GM12875 (cell line): ENCODE measurements at regions not wholly inside any gene's neighbourhood (a gene's known extent, or its start where the extent isn't known, plus 50 kb on each side); places are given as distances from the start of the nearest gene placed in this dataset.

Experiments
- H3K4me3 ChIP-seq: one replicate; pipeline ENCODE4 v1.5.1; 2011; ENCODE audit warnings: low read depth, low read length, control low read depth
- CTCF ChIP-seq: IDR thresholded peaks from 2 replicates; pipeline ENCODE4 v1.5.1; 2011; ENCODE audit warnings: low read depth, mild to moderate bottlenecking, control low read depth, inconsistent platforms, low read length, moderate library complexity, borderline replicate concordance; ENCODE audit not compliant: insufficient read depth

DNA sequence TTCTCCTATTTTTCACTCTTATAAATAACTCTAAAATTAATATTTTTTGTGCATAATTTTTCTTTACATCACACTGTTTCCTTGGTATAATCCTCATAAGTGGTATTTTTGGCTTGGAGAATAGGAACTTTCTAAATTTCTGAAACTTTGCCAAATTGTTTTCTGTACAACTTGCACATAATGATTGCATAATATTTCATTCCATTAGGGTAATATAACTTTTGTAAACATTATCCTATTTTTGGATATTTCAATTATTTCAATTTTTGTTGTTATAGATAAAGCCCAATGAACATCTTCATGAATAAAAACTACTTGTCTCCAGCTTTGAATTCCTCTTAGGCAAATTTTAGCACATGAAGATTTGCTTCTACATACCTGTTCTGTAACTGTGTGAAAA is 135.9 kb downstream of the ELAPOR2 start:
- no peak for TF ChIP-seq CTCF
- no peak overlapping the region for H3K4me3 ChIP-seq

GRCh38 chr7:86920154-86920553 is 139.3 kb downstream of the ELAPOR2 start:
- TF ChIP-seq CTCF: no peak

DNA sequence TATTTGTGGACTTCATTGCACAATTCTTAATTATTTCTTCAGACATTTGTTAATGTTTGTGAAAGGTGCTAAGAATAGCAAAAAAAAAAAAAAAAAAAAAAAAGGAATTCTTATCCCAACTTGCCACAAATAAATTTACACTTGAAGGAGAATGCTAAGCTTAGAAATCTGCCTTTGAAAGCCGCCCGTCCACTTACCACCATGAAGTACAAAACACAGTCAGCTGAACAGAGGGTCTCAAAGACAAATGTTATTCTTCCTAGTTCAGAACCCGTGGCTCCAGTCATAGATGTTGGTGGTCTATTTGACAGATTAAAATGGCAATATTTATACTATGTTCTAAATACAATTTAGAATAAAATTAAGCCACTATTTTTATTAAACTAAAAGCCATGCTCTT is 141.2 kb downstream of the ELAPOR2 start:
- no peak for TF ChIP-seq CTCF
- no peak overlapping the region for H3K4me3 ChIP-seq

More at GRCh38 chr7:86920154-86920553, 139.3 kb downstream of the ELAPOR2 start:
- H3K4me3 ChIP-seq: no peak overlapping the region

DNA sequence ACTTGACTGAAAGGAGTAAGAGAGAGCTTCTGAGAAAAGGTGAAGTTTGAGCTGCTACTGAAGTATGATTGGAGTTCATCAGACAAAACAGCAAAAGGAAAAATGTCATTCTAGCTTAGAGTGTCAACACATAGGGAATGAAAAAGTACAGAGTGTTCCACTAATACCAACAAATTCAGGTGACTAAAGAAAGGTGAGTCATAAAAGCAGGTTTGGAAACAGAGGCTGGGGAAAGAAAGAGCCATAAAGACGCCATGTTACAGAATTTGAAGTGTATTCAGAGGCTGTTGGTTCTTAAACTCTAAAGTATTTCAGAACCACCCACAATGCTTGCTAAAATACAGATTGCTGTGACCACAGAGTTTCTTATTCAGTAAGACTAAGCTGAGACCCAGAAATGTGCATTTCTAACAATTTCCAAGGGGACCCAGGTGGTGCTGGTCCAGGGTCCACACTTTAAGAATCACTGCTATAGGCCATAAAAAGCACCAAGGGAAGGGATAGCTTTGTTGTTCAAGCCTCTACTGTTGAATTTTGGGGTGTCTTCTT is 143.1 kb downstream of the ELAPOR2 start:
- TF ChIP-seq CTCF: no peak

GRCh38 chr7:86914551-86914950 is 144.9 kb downstream of the ELAPOR2 start:
- H3K4me3 ChIP-seq: no peak overlapping the region
- TF ChIP-seq CTCF: no peak

More for the DNA sequence above, 143.1 kb downstream of the ELAPOR2 start:
- no peak overlapping the region for H3K4me3 ChIP-seq
